Germinal center (tissue), 1 donor: ENCODE measurements at regions not wholly inside any gene's neighbourhood (a gene's known extent, or its start where the extent isn't known, plus 50 kb on each side); places are given as distances from the start of the nearest gene placed in this dataset.

ENCODE experiments used
- DNase-seq: peaks from one replicate; pipeline ENCODE4 v3.0.0; 2012; ENCODE audit warnings: mixed read lengths, low spot score

DNA sequence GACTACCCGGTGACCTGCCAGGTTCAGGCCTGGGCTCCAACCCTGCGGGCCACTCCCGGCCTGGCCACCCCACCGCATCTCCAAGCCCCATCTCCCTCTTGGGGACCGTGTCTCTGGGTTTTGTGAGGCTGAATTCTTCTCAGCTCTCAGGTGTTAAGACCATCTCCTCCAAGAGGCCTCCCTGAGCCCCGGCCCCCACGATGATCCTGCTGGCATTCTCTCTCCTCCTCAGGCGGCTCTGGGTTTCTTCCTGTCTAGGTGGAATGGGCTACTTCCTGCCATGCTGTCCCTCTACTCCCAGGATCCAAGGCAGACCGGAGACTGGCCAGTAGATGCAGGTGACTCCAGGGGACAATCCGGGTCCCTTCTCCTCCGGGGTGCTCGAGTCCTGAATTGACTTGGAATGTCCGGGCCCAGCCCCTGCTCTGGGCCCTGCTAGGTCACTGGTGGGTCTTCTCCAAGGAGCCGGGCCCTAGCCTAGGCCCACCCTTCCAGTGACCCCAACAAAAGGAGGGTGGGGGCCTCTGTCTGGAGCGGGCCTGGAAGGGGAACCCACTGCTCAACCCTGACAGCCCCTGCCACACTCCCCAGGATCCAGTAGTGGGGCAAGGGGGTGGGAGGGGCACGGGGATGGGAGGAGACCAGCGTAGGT is 219.8 kb downstream of the C9orf50 start:
- DNase-seq, result no peak

DNA sequence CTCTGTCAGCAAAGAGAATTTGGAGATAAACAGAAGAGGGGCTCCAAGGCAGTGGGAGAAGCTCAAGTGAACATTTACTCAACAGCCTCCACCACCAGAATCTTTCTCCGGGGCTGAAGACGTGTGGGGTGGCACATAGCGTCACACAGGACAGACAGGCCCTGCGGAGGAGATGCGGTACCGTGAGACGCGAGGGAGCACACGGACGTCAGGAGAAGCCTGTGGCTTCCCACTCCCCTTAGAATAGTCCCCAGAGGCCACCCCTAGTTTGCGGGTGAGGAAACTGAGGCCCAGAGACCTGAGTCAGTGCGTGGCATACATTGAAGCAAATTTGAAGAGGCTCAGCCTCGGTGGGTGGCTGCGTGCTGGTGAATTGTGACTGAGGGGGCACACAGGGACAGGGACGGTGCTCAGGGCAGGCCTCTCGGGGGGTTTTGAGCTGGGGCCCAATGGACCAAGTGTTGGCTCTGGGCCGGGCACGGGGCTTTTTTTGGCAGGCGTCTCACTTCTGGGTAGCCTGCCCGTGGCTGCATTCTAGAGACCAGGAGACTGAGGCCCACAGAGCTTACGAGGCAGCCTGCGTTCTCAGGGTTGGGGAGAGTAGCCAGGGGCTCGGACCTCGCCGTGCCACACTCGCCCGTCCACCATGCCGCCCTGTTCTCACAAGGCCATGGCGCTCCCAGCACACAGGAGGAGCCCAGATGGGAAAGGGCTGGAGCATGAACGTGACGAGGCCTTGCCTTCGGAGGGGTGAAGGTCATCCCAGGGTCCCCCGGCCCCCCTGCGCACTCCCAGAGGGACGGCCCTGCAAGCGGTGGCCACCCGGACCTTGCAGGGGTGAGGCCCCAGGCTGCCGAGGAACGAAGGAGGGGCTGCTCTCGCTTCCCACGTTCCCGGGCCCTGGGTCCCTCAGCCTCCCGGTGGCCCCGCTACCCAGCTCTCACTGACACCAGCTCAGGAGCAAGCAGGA is 220.6 kb downstream of the C9orf50 start:
- DNase-seq, result no peak

DNA sequence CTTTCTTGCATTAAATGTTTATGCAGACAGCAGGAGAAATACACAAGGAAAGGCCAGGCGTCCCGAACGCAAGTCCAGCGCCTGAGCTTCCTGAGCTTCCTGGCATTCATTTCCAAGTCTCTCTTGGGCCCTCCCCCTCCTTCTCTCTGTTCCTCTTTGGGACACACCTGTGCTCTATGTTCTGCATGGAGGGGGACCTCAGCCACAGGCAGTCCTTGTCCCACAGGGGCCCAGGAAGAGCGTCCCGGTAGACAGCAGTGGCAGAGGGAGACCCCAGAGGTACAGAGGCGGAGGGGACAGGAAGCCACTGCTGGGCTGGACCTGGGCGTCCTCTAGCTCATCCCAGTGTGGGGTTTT is 221.3 kb downstream of the C9orf50 start:
- no peak for DNase-seq

DNA sequence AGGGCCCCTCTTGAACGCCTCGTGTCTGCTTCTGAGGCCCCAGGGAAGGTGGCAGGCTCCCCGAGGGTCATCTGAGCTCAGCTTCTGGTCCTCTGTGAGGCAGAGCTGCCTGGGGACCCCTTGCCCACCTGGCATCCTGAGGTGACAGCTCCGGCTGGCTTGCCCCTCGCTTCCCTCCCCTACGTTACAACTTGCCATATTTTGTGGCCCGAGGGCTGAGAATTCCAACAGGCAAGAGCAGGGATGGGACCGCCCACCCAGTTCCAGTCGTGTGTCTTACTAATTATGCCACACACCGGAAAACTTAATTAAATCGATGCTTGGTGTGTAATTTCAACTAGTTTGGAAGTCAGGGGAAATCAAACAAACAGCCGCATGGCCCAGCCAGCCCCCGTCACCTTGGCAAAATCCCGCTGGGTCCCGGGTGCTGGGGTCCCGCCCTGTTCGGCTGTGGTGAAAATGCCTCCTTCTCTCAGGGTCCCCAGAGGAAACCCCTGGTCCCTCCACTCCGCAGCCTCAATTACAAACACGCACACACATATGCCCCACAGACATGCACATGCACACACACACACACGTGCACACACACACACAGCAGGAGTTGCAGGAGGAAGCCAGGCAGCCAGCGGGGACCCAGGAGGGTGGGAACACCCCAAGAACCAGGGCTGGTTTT is 221.0 kb upstream of the IER5L start:
- no peak for DNase-seq

DNA sequence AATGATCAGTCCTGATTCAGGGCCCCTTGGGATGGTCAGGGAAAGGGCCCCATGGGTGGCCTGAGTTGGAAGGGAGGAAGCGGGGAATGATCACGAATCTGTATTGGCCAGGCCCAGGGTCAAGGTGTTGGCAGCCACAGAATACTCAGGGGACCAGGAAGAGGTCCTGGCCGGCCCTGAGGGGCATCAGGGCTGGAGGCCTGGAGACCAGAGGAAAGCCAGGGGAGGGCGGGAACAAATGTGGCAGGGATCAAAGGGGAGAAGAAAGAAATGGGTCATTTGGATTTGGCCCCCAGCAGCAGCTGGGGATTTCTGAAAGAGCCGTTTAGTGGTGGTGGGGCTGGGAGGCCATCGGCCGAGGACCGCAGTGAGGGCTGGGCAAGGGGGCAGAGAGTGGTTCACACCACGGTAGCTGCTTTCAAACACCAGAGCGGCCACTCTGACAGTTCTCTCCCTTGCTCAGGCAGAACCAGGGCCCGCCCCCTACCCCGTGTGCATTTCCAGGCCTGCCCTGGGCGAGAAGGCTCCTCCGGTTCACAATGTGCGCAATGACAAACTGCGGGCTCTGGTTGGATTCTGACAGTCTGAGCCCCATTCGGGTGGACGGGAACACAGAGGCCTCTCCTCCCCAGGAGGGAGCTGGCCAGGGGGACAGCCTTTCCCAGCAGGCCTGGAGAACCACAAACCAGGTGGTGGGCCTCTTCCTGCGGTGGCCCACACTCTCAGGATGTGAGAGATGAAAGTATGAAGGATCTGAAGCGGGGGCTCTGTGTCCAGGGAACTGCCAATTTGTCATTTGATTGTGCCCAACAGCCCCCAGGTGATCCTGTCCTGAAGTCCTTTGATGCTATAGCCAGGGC is 220.3 kb upstream of the IER5L start:
- DNase-seq, result no peak

DNA sequence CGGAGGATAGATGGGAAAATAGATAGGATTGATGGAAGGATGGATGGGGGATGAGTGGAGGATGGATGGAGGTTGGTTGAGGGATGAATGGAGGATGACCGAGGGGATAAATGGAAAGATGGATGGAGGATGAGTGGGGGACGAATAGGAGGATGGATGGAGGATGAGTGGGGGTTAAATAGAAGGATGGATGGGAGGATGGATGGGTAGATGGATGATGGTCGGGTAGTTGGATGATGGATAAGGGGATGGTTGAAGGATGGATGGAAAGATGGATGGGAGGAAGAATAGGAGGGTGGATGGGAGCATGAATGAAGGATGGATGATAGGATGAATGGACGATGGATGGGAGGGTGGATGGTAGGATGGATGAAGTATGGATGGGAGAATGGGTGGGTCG is 219.3 kb upstream of the IER5L start:
- DNase-seq, result no peak

DNA sequence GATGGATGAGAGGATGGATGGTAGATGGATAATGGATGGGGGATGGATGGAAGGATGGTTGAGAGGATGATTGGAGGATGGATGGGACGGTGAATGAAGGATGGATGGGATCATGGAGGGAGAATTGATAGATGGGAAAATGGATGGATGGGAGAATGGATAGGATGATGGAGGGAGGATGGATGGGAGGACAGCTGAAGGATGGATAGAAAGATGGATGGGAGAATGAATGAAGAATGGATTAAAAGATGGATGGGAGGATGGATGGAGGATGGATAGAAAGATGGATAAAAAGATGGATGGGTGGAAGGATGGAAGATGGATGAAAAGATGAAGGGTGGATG is 218.3 kb upstream of the IER5L start:
- no peak for DNase-seq

DNA sequence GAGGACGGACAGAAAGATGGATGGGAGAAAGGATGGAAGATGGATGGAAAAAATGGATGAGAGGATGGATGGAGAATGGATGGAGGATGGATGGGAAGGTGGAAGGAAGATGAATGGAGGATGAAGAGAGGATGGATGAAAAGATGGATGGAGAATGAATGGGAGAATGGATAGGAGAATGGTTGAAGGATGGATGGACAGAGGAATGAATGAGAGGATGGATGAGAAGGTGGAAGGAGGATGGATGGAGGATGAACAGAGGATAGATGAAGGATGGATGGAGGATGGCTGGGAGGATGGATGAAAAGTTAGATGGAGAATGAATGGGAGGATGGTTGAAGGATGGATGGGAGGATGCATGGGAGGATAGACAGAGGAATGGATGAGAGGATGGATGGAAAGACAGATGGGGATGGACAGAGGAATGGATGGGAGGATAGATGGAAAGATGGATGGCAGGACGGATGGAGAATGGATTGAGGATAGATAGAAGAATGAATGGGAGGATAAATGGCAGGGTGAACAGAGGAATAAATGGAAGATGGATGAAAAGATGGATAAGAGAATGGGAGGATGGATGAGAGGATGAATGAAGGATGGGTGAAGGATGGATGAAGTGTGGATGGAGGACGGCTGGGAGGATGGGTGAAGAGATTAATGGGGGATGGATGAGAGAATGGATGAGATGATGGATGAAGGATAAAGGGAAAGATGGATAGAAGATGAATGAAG is 217.7 kb upstream of the IER5L start:
- DNase-seq, result no peak

DNA sequence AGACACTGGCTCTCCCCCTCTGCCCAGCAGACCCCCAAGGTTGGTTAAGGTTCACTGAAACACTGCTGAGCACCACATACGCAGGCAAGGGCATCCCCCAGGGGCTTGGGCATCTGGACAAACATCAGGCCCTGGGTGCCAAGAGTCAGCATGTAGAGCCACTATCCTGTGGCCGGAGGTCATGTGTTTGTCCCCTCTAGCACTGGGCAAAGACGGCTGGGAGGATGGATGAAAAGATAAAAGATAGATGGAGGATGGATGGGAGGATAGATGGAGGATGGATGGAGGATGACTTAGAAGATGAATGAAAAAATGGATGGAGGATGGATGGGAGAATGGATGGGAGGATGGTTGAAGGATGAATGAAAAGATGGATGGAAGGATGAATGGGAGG is 216.8 kb upstream of the IER5L start:
- DNase-seq, result no peak

DNA sequence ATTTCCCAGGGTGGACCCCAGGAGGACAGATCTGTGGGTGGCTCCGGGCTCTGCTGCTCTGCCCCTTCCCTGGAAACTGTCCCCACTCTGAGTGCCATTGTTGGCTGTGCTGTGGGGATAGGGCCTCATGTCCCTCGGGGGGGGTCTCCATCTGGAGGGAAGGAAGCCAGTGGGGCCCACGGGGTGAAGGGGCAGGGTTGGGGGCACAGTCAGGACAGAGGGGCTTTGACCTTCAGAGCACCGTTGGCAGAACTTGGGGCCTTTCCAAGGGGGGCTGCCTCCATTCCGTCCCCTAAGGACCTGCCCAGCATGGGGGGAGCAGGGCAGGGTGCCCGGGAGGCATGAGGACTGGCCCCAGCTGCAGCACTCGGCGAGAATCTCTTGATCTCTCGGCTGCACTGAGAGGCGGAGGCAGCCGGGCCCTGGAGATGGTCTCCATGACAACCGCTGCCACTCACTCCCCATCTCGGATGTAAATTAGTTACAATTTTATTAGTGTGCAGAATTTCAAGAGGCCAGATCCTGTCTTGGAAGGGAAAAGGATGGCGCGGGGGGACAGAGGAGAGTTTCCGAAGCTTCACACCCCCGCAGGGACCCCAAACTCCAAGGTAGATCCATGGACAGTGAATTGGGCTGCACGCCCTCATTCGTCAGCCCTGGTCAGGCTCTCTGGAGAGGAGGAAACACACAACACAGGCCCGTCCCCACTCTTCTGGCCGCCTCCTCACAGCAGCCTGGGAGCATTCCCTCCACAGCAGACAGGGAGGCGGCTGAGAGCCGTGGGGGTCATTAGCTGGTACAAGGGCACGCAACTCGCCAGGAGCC is 216.2 kb upstream of the IER5L start:
- no peak for DNase-seq

DNA sequence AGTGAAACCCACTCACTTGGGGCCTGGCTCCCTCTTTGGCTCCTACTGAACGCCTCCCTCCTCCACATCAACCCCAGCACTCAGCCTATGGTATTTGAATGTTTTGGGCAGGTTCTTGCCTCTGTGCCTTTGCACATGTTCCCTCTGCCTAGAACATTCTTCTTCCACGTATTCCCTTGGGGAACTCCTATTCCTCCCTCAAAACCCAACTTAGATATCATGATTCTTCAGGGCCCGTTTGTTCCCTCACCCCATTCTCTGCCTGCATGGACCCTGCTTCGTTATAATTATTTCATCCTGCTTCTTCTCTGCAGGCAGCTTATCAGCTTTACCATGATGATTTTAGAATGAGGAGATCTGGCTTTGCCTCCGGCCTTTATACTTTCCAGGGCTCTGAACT is 215.0 kb upstream of the IER5L start:
- DNase-seq, result no peak

DNA sequence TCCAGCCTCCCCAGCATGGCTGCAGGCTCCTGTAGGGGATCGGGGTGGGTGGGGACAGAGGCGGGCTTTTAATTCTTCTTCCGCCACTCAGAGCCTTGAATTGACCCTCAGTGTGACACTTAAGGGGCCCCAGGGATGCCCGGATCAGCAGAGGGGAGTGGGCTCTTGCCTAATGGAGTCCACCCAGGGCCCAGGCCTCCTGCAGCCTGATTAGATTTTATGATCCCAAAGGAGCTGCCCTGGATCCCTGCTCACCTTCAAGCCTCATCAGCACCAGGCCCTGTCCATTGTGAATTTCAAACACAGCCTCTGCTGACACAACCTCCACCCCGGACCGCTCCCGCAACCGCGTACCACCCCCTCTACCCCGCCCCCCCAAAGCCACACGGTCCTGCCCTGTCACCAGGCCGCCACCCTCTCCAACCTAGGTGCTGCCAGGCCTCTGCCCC is 214.1 kb upstream of the IER5L start:
- no peak for DNase-seq

DNA sequence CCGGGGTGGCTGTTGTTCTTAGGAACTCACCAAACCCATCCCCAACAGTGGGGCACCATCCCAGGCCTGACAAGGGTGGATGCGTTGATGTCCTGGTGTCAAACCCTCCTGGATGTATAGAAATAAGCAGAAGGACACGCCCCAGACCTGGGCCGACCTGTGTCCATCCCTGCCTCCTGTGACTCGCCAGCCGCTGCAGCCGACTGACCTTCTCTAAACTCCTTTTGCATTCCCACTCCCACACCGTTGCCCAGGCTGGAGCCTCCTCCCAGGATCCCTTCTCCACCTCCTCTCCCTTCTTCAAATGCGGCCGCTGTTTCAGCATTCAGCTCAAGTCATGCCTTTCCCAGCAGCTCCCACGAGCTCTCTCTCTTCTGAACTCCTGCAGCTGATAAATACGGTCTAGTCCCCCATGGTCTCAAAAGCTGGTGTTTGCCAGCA is 213.2 kb upstream of the IER5L start:
- DNase-seq, result no peak

DNA sequence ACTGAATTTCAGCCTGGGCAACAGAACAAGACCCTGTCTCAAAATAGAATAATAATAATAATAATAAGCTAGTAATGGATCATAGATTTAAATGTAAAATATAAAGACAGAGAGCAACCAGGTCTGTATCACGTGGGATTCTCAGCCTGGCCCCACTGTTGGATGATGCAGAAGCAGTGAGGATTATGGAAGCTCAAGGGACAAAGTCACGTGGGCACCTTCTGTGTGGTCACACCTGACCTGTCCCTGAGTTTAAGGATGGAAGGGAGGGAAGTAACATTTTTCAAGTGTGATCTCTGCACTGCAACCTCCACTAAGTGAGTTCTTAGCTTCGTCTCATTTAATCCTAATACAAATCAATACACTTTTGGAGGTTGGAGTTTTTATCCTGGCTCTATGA is 212.5 kb upstream of the IER5L start:
- DNase-seq, result no peak

DNA sequence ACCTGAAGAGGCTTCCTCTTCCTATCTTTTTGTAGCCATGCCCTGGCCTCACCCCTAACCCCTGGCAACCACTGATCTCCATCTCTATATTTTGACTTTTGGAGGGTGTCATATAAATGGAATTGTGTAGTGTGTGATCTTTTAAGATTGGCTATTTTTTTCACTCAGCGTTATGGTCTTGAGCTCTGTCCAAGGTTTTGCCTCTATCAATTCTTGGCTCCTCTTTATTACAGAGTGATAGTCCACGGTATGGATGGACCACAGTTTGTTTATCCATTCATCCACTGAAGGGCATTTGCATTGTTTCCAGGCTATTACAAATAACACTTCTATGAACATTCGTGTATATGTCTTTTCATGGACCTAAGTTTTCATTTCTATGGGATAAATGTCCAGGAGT is 209.8 kb upstream of the IER5L start:
- no peak for DNase-seq

DNA sequence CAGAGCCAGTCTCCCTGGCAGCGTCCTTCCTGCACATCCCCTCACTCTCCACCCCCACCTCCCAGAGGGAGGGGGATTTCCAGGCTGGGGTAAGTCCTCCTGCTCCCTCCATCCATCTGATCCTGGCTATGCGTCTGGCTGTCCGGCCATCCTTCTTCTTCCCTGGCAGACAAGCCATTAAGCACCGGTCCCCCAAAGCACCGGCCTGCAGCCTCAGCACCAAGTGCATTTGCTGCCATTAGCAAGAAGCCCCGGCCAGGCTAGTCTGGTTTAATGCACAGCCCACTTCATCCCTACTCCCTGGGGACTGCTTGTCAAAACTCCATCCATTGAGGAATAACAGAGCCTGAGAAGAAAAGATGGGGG is 208.7 kb upstream of the IER5L start:
- no peak for DNase-seq

DNA sequence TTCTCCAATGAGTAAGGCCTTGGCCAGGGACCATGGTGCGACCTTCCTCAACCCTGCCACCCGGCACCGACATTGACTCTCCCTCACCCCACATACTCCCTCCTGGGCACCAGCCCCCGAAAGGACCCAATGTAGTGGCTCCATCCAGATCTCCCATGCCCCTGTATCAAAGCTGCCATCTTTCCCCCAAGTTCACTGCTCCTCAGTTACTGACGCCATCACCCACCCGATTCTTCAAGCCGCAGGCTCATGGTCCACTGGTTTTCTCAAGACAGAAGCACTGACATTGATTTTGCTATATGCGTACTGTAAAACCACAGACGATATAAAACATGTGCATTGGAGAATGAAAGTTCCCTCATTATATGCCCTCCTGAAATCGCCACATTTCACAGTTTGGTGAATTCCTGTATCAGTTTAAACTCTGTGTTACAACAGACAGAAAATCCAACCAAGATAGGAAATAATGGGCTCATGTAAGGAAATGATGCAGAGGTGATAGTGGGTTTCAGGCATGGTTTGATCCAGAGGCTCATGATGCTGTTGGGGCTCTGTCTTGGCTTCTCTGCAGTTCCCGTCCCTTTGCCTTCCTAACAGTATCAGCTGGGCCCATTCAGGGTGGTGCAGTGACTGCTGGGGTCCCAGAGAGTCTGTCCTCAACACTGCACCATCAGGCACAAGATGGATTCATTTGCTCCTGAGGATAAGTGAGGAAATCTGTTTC is 207.3 kb upstream of the IER5L start:
- no peak for DNase-seq

DNA sequence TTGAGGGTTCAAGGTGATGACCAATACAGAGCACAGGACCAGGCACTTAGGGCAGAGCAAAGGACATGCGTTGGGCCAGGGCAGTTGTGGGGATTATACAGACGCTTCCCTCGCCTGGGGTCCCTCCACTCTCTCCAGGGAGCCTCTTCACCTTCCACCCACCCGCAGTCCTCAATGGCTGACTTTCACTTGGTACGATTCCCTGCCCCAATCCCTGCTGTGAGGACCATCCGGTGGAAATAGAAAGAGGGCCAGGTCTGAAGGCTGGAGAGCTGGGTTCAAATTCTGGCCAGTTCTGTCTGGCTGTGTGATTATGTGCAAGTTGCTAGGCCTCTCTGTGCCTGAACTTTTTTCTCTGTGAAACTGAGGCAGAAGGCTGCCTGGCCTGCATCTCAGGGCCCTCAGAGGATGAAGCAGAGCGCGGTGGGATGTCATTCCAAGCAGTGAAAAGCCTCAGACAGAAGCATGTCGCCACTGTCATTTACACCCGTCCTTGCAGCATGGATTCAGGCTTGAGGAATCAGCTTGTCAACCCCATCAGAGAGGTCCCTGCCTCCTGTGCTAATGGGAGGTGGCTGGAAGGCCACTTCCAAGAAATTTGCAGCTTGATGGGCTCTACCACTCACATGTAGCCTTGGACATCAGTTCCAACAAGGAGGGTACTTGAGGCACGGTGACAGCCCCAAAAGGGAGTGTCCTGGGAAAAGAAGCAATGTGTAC is 206.6 kb upstream of the IER5L start:
- no peak for DNase-seq
